ENCODE measurements at regions not wholly inside any gene's neighbourhood (a gene's known extent, or its start where the extent isn't known, plus 50 kb on each side); places are given as distances from the start of the nearest gene placed in this dataset.

DNA sequence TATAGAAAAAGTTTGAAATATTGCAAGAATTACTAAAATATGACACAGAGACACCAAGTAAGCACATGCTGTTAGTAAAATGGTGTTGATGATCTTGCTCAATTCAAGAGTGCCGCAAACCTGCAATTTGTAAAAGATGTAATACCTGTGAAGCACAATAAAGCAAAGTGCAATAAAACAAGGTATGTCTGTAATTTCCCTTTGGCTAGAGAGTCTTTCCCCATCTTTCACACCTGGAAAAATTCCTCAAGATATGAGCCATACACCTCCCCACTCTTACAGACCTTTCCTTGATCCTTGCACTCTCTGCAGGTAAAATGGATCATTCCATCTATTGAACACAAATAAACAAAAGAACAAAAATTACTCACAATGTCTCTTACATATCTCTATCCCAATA lies 597.8 kb downstream of the EFNA5 start:
- no peak for TF ChIP-seq Cebpa-rat (IDR thresholded peaks at IDR 0.05)
- H3K4me2 ChIP-seq: no peak overlapping the region
- no peaks in the 10 kb centered on the region for H3K36me3 ChIP-seq
- H3K9ac ChIP-seq: no peak overlapping the region
- H3K9me3 ChIP-seq: peaks cover 11% of the 10 kb centered on the region
- no peak overlapping the region for H3K4me3 ChIP-seq
- H3K27me3 ChIP-seq: no peaks in the 10 kb centered on the region
- no peaks in the 10 kb centered on the region for H3K4me1 ChIP-seq
- no peaks in the 10 kb centered on the region for H4K20me1 ChIP-seq
- no peak overlapping the region for H3K27ac ChIP-seq

DNA sequence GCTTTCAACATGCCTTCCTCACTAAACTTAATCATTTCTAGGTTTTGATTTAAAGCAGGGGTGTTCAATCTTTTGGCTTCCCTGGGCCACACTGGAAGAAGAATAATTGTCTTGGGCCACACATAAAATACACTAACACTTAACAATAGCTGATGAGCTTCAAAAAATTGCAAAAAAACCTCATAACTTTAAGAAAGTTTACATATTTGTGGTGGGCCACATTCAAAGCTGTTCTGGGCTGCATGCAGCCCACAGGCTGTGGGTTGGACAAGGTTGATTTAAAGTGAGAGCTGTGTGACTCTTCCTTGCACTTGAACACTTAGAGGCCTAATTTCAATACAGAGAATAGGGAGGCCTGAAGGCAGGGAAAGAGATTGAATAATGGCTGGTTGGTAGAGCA lies 598.3 kb downstream of the EFNA5 start:
- H3K4me1 ChIP-seq: no peaks in the 10 kb centered on the region
- TF ChIP-seq Cebpa-rat (IDR thresholded peaks at IDR 0.05): no peak
- peaks cover 11% of the 10 kb centered on the region for H3K9me3 ChIP-seq
- H3K4me2 ChIP-seq: no peak overlapping the region
- no peak overlapping the region for H3K27ac ChIP-seq
- H3K4me3 ChIP-seq: no peak overlapping the region
- no peaks in the 10 kb centered on the region for H3K27me3 ChIP-seq
- H3K9ac ChIP-seq: no peak overlapping the region
- H3K36me3 ChIP-seq: no peaks in the 10 kb centered on the region
- no peaks in the 10 kb centered on the region for H4K20me1 ChIP-seq

DNA sequence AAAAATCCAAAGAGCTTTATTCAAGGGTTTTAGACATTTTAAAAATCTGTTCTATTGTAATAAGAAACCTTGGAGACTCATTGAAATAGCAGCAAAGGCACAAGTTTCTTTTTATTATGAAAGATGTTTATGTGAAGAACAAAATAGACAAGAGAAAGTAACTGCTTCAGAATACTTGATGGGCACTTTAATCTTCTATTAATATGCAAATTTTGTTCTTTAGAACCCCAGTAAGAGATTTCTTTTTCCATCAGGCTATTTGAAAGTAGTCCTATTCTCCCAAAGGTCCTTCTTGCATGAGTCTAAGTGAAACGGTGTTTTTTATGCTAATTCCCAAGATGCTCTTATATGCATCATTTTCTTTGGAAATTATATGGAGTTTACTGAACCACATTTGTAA lies 602.0 kb downstream of the EFNA5 start:
- Histone ChIP-seq H3K27ac (no peak overlapping the region), H4K20me1 (no peaks in the 10 kb centered on the region), H3K4me2 (no peak overlapping the region), H3K9ac (no peak overlapping the region), H3K9me3 (peaks cover 11% of the 10 kb centered on the region), H3K4me1 (no peaks in the 10 kb centered on the region), H3K36me3 (no peaks in the 10 kb centered on the region), H3K4me3 (no peak overlapping the region), H3K27me3 (no peaks in the 10 kb centered on the region)
- TF ChIP-seq Cebpa-rat (IDR thresholded peaks at IDR 0.05): no peak

DNA sequence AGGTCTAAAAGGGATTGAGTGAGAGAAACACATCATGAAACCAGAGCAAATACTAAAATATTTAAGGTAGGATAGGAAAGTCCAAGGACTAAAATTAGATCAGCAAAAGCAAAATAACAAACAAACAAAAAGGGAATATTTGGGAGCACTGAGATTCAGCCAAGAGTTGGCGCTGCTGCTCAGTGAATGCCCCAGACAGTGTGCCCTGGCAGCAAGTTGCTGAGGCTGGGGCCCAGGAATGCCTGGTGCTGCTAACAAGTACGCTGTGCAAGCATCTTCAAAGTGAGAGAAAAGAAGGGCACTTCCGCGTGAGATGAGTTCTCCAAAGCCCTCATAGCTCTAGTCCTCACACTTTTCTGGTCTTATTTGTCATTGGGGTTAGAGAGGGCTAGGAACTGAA lies 603.3 kb downstream of the EFNA5 start:
- H3K27me3 ChIP-seq: no peaks in the 10 kb centered on the region
- TF ChIP-seq Cebpa-rat (IDR thresholded peaks at IDR 0.05): no peak
- H3K4me1 ChIP-seq: no peaks in the 10 kb centered on the region
- H3K4me2 ChIP-seq: no peak overlapping the region
- H3K9ac ChIP-seq: no peak overlapping the region
- peaks cover 11% of the 10 kb centered on the region for H3K9me3 ChIP-seq
- no peak overlapping the region for H3K27ac ChIP-seq
- no peak overlapping the region for H3K4me3 ChIP-seq
- H3K36me3 ChIP-seq: no peaks in the 10 kb centered on the region
- no peaks in the 10 kb centered on the region for H4K20me1 ChIP-seq

DNA sequence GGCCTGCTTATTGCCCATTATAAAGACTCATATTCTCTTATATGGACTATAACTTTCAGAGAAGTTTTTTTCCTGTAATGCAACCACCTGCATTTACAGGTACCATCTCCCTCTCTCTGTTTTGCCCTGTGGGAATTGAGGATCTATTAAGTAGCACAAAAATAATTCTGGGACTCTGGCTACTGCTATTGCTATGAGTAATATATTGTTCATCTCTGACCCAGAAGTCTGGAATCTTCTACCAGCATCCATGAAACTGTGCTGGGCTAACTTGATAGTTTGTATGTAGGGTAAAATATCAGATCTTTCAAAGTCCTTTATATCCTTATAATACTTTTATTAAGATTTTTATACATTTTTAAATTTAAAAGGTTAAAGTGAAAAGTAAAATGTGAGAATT lies 607.2 kb downstream of the EFNA5 start:
- Histone ChIP-seq H3K36me3 (no peaks in the 10 kb centered on the region), H4K20me1 (no peaks in the 10 kb centered on the region), H3K4me2 (no peak overlapping the region), H3K4me1 (no peaks in the 10 kb centered on the region), H3K27ac (no peak overlapping the region), H3K27me3 (no peaks in the 10 kb centered on the region), H3K9ac (no peak overlapping the region), H3K9me3 (no peaks in the 10 kb centered on the region), H3K4me3 (no peak overlapping the region)
- TF ChIP-seq Cebpa-rat (IDR thresholded peaks at IDR 0.05): no peak

DNA sequence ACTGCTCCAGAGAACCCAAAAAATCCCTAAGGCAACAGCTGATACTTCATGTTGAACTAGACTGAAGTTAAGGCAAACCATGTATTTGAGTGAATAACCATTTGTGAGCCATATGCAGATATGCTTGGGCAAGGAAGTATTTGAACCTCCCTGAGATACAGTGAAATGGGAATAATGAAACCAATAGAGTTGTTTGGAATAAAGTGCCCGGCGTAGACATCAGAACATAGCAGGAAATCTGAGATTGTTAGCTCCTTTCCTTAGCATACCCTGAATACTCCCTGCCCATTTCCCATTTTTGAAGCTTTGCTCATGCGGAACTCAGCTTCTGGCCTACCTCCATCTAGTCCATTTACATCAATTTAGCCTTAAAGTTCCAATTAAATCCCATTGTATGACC lies 611.9 kb downstream of the EFNA5 start:
- H4K20me1 ChIP-seq: no peaks in the 10 kb centered on the region
- TF ChIP-seq Cebpa-rat (IDR thresholded peaks at IDR 0.05): no peak
- no peaks in the 10 kb centered on the region for H3K27me3 ChIP-seq

DNA sequence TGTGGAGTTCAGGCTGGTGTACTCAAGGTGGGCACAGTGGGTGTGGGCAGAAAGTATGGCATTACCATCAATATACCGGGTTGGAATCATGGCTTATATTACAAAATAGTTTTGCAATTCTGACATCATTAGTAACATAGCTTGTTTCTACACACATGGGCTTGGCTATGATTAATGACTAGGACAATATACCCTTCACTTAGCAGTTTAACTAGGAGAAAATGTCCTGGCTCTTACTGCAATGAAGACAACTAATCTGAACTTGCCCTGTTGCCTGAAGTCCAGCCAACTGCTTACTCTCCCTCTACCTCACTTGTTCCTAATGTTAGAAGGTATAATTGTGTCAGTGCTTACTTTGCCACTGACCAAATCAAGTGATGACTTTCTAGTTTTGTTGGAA lies 612.5 kb downstream of the EFNA5 start:
- Histone ChIP-seq H3K9ac (no peak overlapping the region), H3K4me3 (no peak overlapping the region), H3K27ac (no peak overlapping the region), H3K4me2 (no peak overlapping the region), H3K36me3 (no peaks in the 10 kb centered on the region), H4K20me1 (no peaks in the 10 kb centered on the region), H3K9me3 (no peaks in the 10 kb centered on the region), H3K27me3 (no peaks in the 10 kb centered on the region), H3K4me1 (no peaks in the 10 kb centered on the region)
- no peak for TF ChIP-seq Cebpa-rat (IDR thresholded peaks at IDR 0.05)

More for the DNA sequence above, 611.9 kb downstream of the EFNA5 start:
- Histone ChIP-seq H3K4me2 (no peak overlapping the region), H3K9me3 (no peaks in the 10 kb centered on the region), H3K4me3 (no peak overlapping the region), H3K9ac (no peak overlapping the region), H3K4me1 (no peaks in the 10 kb centered on the region), H3K36me3 (no peaks in the 10 kb centered on the region), H3K27ac (no peak overlapping the region)

DNA sequence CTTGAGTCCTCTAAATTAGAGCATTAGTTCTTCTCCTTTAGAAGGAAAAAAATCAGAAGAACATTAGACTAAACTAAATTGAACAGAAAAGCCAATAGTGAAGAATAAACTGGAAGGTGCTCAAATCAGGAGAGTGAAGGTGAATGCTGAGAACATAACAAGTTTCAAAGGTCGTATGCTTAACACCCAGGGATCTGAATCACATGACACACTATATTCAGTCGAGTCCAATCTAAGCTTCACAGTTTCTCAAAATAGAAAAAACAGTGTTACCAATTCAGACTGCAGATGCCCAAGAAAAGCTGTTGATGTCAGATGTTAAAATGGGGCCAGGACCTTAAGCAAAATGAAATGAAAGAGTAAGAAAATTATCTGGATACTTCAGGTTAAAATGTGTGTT lies 614.5 kb downstream of the EFNA5 start:
- H3K4me1 ChIP-seq: no peaks in the 10 kb centered on the region
- H3K4me2 ChIP-seq: no peak overlapping the region
- no peak overlapping the region for H3K4me3 ChIP-seq
- H3K9me3 ChIP-seq: no peaks in the 10 kb centered on the region
- no peak overlapping the region for H3K9ac ChIP-seq
- no peaks in the 10 kb centered on the region for H3K36me3 ChIP-seq
- no peaks in the 10 kb centered on the region for H4K20me1 ChIP-seq
- no peaks in the 10 kb centered on the region for H3K27me3 ChIP-seq
- no peak for TF ChIP-seq Cebpa-rat (IDR thresholded peaks at IDR 0.05)
- H3K27ac ChIP-seq: no peak overlapping the region

DNA sequence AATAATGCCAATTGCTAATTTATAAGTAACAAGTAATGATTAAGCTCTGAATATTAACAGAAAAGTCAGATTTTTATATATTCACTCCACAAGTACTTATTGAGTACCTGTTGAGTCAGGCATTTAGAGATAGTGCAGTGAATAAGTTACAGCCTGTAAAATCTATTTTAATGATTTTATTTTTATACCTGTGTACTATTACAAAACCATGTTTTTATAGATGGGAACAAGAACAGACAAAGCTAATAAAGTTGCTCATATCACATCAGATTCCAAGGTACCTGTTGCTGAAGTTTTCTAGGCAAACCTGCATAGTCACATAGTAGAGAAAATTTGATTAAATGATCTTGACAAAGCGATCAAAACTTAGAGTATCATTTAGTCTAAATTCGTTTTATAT lies 623.7 kb downstream of the EFNA5 start:
- Histone ChIP-seq H3K36me3 (no peaks in the 10 kb centered on the region), H3K27me3 (no peaks in the 10 kb centered on the region), H3K4me1 (no peaks in the 10 kb centered on the region), H3K27ac (no peak overlapping the region), H3K4me3 (no peak overlapping the region), H3K9ac (no peak overlapping the region), H4K20me1 (no peaks in the 10 kb centered on the region), H3K4me2 (no peak overlapping the region), H3K9me3 (no peaks in the 10 kb centered on the region)
- TF ChIP-seq Cebpa-rat (IDR thresholded peaks at IDR 0.05): no peak

DNA sequence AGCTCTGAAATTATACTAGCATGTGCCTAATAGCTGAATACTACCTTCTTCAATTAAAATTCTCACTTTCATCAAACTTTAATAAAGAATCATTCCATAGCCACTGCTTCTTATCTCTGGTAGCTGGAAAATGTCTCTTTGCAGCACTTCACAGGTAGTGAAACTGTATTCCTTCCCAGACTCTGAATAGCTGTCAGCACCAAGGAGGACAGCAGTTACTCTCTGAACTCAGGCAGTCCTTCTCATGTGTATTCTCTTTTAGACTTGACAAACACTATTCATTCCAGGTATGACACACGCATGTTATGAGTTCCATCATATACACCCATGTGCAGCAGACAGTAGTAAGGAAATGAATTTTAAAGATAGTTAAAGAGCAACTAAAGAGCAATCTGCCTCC lies 627.1 kb downstream of the EFNA5 start:
- H3K27me3 ChIP-seq: no peaks in the 10 kb centered on the region
- no peaks in the 10 kb centered on the region for H3K36me3 ChIP-seq
- H3K4me3 ChIP-seq: no peak overlapping the region
- no peaks in the 10 kb centered on the region for H3K4me1 ChIP-seq
- no peak overlapping the region for H3K27ac ChIP-seq
- no peak overlapping the region for H3K4me2 ChIP-seq
- H4K20me1 ChIP-seq: no peaks in the 10 kb centered on the region
- no peak for TF ChIP-seq Cebpa-rat (IDR thresholded peaks at IDR 0.05)
- H3K9ac ChIP-seq: no peak overlapping the region
- no peaks in the 10 kb centered on the region for H3K9me3 ChIP-seq

DNA sequence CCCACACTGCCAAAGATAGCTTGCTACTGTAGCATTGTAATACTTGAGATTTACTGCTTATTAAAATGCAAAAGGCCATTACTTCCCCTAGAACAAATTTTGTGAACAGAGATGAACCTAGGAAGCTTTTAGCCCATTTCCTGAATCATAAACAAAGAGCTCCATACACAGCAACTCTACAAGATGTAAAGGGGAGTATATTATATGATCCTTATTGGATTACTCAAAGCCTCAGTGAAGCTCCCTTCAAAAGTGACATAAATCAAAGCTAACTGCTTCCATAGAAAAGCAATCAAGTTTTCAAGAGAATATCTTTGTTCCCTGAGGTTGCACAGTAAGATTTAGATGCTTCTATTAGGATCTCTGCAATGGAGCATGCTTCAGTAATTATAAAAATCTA lies 629.8 kb downstream of the EFNA5 start:
- H4K20me1 ChIP-seq: no peaks in the 10 kb centered on the region
- no peaks in the 10 kb centered on the region for H3K36me3 ChIP-seq
- no peaks in the 10 kb centered on the region for H3K4me1 ChIP-seq
- H3K4me3 ChIP-seq: no peak overlapping the region
- H3K9ac ChIP-seq: no peak overlapping the region
- TF ChIP-seq Cebpa-rat (IDR thresholded peaks at IDR 0.05): no peak
- no peaks in the 10 kb centered on the region for H3K27me3 ChIP-seq
- H3K4me2 ChIP-seq: no peak overlapping the region
- H3K9me3 ChIP-seq: no peaks in the 10 kb centered on the region
- no peak overlapping the region for H3K27ac ChIP-seq
